ENCODE measurements at regions not wholly inside any gene's neighbourhood (a gene's known extent, or its start where the extent isn't known, plus 50 kb on each side); places are given as distances from the start of the nearest gene placed in this dataset.

DNA sequence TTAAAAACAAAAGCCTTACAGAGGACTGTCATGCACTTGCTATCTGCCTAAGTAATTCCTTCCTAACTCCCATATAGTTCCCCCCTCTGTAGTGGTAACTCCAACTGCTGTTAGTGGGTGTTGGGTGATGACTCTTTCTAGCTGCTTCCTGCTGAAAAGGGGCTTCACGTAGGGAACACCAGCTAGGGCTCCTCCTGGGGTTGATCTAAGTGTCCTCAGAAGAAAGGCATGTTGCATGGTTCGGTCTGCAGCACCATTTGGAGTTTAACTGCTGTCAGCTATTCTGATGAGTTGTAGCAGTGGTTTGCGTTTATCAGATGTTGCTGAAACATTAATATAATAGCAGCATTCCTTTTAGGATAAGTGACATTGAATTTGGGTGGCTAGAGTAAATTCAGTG is 281.9 kb upstream of the TUSC1 start:
- TF ChIP-seq, protein P1, sequence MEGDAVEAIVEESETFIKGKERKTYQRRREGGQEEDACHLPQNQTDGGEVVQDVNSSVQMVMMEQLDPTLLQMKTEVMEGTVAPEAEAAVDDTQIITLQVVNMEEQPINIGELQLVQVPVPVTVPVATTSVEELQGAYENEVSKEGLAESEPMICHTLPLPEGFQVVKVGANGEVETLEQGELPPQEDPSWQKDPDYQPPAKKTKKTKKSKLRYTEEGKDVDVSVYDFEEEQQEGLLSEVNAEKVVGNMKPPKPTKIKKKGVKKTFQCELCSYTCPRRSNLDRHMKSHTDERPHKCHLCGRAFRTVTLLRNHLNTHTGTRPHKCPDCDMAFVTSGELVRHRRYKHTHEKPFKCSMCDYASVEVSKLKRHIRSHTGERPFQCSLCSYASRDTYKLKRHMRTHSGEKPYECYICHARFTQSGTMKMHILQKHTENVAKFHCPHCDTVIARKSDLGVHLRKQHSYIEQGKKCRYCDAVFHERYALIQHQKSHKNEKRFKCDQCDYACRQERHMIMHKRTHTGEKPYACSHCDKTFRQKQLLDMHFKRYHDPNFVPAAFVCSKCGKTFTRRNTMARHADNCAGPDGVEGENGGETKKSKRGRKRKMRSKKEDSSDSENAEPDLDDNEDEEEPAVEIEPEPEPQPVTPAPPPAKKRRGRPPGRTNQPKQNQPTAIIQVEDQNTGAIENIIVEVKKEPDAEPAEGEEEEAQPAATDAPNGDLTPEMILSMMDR (IDR thresholded peaks at IDR 0.05; ENCODE audit: control extremely low read depth in 1 of 3, insufficient read depth in 1 of 3, low read depth in 1 of 3, low read length in 3 of 3), result no peak
- no peak for TF ChIP-seq EP300 (IDR thresholded peaks at IDR 0.05; ENCODE audit: borderline replicate concordance in 1 of 2, low read depth in 2 of 2, low read length in 2 of 2)
- TF ChIP-seq CHD7 (IDR thresholded peaks at IDR 0.05; ENCODE audit: insufficient replicate concordance, low read length), result no peak
- no peak for TF ChIP-seq SRF (IDR thresholded peaks at IDR 0.05; ENCODE audit: low read depth, low read length)
- TF ChIP-seq POLR2A (IDR thresholded peaks at IDR 0.05; ENCODE audit: control extremely low read depth in 1 of 2, low read depth in 2 of 2, low read length in 2 of 2), result no peak
- TF ChIP-seq MAFK (IDR thresholded peaks at IDR 0.05; ENCODE audit: low read depth, low read length), result no peak
- no peak for TF ChIP-seq RFX5 (IDR thresholded peaks at IDR 0.05; ENCODE audit: borderline replicate concordance, low read depth, low read length)
- no peak for TF ChIP-seq SIN3A (conservative IDR thresholded peaks at IDR 0.05 in 1 of 2, IDR thresholded peaks at IDR 0.05 in 1 of 2; ENCODE audit: low read depth in 1 of 2, low read length in 2 of 2)
- no peak for TF ChIP-seq USF2 (IDR thresholded peaks at IDR 0.05; ENCODE audit: low read length)
- no peak for TF ChIP-seq TAF1 (IDR thresholded peaks at IDR 0.05; ENCODE audit: low read depth, low read length)
